HG03135 (cell line): ENCODE measurements at regions not wholly inside any gene's neighbourhood (a gene's known extent, or its start where the extent isn't known, plus 50 kb on each side); places are given as distances from the start of the nearest gene placed in this dataset.
"Not testable (repeated sequence)": the region's sequence is repeated elsewhere in the genome, so short reads cannot be mapped to it uniquely, and the experiment has no call there.

Source experiments
- ATAC-seq: cut with Tn5 transposase; IDR thresholded peaks from one replicate; pipeline ENCODE4 v1.9.1; 2021; ENCODE audit warnings: mild to moderate bottlenecking, moderate library complexity; ENCODE audit not compliant: unreplicated experiment

DNA sequence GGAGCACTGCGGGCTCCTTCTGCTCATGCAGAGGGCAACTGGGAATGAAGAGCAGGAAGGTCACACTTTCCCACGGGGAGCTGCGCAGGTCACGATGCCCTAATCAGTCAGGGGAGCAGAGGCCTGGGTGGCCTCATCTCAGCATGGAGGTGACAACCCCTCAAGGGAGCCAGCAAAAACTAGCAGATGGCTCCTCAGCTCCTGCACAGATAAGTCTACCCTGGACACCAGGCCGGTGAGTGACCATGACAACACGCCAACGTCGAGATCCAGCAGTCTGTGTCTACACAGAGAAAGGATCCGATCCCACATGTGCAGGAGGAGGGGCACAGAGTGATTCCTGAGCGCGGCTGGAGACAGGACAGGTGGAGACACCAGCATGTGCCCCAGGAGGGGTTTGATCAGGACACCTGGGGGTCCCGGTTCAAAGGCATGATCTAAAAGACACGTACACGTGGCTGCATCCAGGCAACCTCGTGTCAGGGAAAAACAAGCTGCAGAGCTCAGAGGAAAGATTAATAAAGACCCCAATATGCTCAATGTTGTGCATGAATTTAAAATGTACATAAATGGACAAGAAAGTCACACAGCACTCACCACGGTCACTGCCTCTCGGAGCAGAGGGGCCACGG lies 153.7 kb upstream of the SFSWAP start:
- no peak for ATAC-seq

- ATAC-seq = no peak
These were observed 151.1 kb upstream of the SFSWAP start for GRCh38 chr12:131559517-131560516.

DNA sequence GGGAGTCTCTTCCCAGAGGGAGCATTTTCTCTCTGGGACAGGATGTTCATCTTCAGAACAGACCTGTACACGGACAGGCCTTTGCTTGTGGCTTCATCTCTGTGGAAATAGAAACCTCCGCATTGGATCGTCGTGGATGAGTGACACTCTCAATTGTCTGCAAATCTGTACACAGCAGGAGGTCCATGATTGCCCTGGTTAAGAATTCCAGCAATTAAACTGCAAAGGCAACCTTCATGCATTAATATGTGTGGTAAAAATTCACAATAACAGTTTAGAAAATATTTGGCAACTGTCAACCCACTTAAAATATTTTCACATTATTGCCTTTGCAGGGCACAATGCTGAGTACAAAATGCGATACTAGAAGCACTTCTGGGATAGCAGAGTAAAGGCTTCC lies 149.8 kb upstream of the SFSWAP start:
- no peak for ATAC-seq

DNA sequence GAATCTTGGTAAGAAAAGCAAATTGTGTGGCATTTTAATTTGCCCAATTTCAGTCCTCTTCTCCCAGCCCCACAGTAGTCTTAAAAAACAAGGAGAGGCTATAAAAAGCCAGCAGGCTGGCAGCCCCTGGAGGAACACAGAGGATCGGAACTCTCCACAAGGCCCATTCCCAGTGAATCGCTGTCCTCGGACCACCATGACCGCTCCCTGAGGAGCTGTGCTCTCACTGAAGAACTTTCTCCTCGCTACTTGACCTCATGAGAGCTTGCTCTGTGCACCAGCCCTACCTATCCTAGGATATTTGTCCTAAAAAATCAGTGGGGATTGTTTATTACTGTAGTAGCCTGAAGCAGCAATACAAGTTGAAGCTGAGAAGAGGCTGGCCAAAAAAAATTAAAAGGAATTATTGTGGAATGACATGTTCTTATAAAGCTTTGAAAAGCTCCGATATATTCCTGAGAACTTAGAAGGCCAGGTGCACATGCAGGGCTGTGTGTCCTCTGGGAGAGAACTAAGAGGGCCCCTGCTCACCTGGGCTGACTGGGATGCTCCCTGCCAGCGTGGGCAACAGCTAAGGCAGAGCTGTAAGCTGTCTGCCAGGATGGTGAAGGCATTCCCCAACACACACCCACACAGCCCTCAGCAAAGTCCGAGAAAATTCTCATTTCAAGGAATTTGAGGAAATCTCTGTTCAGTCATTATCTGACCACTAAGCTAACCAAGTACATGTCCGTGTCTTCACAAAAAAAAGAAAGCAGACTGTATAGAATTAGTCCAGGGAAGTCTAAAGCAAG lies 148.8 kb upstream of the SFSWAP start:
- ATAC-seq = no peak

DNA sequence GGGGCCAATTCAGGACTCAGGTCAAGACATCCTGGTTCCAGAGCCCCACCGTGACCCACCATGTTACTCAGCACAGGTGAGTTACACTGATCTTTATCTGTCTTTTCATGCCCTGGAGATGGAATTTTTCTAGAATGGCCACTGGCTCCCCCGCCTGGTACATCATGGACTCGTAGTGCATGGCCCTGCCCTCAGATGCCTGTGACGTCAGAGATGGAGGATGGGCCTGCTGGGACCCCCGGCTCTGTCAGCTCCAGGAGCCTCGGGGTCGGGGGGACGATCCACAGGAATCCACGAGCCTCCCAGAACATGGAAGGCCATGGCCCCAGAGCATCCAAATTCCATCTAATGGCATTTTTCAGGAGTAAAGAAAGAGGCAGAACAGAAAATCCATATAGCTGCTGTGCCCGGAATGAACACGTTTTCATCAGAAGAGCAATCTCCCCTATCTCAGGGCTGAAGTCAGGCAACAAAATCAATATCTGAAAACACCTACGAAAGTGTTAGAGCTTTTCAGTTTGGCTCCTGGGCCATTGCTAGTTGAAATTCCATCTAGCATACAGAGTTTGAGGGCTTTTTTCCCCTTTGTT lies 146.7 kb upstream of the SFSWAP start:
- not testable (repeated sequence) for ATAC-seq

DNA sequence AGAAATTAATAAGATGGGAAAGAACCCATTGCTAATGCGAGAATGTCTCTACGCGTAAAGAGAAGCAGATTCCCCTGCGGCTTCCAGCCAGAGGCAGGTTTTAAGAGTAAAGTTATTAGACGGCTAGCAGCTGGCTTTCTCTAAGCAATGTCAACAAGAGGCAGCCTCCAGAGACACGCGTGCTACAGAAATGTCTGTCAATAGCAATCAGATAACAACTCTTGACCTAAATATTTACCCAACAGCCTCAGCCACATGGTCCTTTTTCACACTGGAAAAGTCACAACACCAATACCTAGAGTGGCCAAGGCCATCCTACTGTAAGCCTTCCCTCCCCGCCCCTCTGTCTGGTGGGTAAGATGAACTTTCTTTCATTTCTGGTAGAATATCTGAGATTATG lies 146.0 kb upstream of the SFSWAP start:
- ATAC-seq = no peak

DNA sequence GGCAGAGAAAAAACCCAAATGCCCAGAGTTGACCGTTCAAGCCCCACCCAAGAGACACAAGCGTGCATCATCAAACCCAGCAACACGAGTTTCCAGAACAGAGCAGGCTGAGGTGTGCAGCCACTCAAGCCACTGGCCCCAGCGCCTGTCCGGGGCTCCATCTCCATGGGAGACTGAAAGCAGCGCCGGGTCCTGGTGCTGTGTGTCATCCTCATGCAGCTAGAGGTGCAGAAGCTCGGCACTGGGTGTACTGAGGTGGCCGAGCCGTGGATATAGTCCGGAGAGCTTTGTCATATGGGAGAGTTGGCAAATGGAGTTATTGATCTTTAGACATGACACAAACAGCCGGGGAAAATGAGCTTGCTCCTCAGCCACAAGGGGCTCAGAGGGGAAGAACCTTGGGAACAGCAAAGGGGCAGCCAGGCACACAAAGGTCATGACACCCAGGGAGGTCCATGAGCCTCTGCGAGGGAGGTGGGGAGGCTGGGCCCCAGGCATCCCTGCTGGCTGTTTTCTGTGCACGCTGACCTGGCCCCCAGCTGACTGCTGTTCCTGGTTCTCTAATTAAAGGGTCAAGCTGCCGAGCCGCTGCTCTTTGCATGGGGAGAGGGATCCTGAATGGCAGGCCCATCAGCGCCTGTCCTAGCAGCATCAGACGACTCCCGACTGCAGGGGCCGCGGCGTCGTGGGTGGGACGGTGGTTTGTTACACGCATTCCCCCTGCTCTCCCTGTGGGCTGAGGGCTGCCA lies 145.4 kb upstream of the SFSWAP start:
- ATAC-seq = no peak

GRCh38 chr12:131568336-131568735 lies 142.6 kb upstream of the SFSWAP start:
- no peak for ATAC-seq

GRCh38 chr12:131570596-131570995 lies 140.3 kb upstream of the SFSWAP start:
- ATAC-seq = no peak

DNA sequence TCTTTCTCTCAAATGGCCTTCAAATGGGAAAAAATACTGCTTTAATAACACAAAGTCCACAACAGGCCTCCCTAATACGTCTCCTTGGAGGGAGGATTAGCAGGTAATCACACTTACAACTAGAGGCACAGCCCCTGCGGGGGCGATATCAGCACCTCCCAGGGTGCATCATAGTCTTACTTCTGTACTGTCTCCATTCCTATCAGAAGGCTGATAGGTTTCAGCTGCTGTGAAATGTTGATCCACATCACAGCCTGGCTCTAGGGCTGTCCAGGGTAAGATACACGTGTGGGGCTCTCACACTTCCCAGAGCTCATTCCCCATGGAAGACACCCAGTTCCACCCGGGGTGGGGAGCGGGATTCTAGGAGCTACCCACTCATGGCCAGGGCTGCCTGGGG lies 139.1 kb upstream of the SFSWAP start:
- no peak for ATAC-seq

DNA sequence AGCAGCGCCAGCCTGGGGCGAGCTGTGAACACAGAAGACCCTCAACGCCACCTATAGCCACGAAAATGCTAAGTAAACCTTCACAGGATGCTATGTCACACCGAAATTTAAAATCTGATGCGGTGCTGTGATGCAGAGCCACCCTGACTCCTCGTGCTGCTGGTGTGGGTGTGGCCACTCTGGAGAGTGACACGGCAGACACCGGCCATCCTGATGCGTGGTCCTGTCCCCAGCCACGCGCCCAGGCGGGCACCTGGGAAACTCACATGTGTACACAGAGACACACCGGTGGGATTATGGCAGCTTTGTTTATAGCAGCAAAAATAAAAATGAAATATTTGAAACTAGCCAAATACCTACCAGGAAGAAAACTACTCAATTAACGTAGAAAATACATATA lies 138.3 kb upstream of the SFSWAP start:
- ATAC-seq = no peak

DNA sequence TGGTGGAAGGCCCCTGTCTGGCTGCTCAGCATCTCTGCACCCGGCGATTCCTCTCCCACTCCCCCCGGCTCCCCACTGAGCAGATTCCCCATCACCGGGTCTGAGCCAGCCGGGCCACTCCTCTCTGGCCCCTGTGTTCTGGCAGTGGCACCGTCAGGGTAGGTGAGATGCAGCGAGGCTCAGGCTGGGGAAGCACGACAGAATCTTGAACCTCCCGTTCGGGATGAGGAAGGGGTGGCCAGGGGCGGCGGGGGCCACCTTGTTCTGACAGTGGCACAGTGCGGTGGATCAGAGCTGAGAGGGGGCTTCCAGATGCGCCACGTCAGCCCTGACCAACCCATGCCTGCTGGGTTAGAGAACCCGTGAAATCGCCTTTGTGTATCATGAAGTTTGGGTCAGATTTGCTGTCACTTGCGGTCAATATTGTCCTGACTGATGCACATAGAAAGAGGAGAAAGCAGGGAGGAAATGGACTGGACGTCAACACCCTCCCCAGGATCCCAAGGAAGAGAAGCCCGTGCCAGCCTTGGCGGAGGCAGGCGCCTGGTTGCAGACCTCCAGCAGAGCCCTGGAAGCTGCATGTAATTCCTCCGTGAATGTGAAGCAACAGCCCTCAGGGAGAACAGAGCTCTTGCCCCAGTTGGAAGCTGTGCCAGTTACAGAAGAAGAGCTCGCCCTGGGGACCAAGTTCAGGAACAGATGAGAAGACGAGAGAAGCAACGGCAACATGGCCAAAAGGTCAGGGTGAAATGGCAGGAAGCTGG lies 137.1 kb upstream of the SFSWAP start:
- ATAC-seq = no peak

DNA sequence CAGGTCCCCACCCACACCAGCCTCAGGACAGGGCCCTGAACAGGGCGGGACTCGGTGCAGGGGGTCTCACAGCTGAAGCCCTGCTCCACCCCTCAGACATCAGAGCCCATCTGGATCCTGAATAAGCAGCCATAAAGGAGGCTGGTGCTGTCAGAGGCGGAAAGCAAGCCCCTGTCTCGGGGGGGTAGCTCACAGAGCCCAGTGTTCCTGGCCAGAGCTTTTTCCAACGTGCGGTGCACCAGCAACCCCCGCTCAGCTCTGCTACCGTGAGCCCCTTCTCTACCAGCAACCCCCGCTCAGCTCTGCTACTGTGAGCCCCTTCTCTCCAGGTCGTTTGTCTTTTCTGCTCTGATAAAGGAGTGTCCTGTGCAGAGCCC lies 136.5 kb upstream of the SFSWAP start:
- no peak for ATAC-seq

DNA sequence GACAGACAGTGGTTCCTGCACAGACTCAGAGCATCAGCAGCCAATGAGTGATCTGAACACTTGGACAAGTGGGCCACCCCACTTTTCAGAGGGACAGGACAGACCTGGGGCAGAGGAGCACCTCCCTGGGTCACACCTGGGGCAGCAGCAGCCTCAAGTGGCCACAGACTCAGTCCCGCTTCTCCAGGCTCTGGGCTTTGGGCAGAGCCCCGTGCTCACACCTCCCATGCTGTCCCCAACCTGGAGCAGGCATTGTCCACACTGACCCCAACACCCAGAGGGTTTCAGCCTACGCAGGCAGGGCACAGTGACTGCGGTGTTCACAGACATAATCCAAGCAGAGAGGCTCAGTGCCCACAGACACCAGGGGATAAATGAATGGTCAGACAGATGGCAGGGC lies 135.5 kb upstream of the SFSWAP start:
- no peak for ATAC-seq

DNA sequence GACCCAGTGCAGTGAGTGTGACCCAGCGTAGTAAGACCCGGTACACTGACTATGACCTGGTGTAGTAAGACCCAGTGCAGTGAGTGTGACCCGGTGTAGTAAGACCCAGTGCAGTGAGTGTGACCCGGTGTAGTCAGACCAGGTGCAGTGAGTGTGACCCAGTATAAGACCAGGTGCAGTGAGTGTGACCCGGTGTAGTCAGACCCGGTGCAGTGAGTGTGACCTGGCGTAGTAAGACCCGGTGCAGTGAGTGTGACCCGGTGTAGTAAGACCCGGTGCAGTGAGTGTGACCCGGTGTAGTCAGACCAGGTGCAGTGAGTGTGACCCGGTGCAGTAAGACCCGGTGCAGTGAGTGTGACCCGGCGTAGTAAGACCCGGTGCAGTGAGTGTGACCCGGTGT lies 134.2 kb upstream of the SFSWAP start:
- not testable (repeated sequence) for ATAC-seq

DNA sequence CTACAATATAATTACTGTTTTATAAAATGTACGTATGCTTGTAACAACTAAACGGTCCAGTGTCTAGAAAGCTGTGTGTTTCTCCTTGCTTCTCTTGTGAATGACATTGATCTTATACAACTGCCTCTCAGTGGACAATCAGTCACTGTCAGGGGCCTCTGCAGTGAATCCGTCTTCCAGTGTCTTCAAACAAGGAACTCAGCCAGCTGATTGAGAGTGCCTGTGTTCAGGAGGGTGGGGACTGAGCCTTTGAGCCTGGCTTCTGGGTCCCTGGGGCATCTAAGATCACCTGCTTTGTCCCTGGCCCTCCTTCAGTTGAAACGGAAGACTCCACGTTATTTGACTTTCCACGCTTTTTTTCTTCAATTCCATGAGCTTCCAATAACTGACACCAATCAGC lies 133.1 kb upstream of the SFSWAP start:
- ATAC-seq = no peak

- ATAC-seq = no peak
These were observed 131.9 kb upstream of the SFSWAP start for GRCh38 chr12:131578828-131579470.

DNA sequence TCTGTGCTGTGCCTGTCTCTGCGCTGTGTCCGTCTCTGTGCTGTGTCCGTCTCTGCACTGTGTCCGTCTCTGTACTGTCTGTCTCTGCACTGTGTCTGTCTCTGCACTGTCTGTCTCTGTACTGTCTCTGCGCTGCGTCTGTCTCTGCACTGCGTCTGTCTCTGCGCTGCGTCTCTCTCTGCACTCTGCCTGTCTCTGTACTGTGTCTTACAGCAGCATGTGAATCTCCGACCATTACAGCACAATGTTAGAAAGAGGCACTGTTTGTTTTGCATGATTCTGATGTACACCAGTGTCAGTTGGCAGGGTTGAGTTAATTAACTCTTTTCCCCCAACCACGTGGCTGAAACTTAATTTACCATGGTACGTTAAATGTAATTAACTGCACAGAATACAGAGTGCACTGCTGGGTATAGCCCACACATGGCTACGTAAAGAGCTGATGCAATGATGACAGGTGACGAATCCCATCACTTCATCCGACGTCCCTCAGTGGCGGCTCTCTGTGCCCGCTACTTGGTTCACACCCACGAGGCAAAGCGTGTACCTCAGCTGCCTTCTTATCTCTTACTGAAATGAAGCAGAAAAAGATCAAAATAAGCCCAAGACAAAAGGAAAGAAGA lies 127.7 kb upstream of the SFSWAP start:
- no peak for ATAC-seq

- ATAC-seq = no peak
These were observed 124.6 kb upstream of the SFSWAP start for GRCh38 chr12:131586269-131586668.
